GM23248 (cell line): ENCODE measurements at regions not wholly inside any gene's neighbourhood (a gene's known extent, or its start where the extent isn't known, plus 50 kb on each side); places are given as distances from the start of the nearest gene placed in this dataset.

Experiments
- EZH2 ChIP-seq: fragments of 200-600 bp; sonication (generic); IDR thresholded peaks from 2 replicates; pipeline ENCODE4 v1.6.1; 2018; ENCODE audit warnings: antibody characterized with exemption, mild to moderate bottlenecking; ENCODE audit not compliant: insufficient read depth, poor library complexity, severe bottlenecking
- EZH2phosphoT487 ChIP-seq: fragments of 200-600 bp; sonication (generic); IDR thresholded peaks from 2 replicates; pipeline ENCODE4 v1.6.1; 2018; ENCODE audit warnings: antibody characterized with exemption, moderate library complexity, mild to moderate bottlenecking, low read depth; ENCODE audit not compliant: insufficient read depth

DNA sequence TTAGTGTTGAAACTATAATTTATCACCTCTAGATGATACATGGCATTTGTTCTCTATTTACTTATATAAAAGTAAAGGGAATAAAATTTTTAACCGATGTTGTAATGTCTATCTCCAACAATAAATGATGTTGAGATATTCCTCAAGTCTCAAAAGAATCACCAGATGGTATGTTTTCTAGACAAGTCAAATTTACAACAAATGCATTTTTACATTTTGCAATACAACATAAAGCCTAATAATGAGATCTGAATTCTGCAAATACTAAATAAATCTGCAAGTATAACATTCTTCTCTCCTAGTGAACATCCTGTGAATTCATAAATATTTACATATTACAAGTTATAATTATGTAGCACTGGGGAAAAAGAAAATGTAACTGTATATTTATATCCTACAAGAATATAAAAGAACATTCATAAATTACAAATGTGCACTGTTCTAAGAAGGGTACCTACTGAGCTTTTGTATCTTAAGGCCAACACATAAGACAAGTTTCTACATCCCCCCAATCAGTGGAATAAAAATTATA is 1504.4 kb upstream of the ZEB2 start:
- TF ChIP-seq EZH2 (no peak), EZH2phosphoT487 (no peak)
